PC-3 (cell line): ENCODE measurements at regions not wholly inside any gene's neighbourhood (a gene's known extent, or its start where the extent isn't known, plus 50 kb on each side); places are given as distances from the start of the nearest gene placed in this dataset.

ENCODE experiments used
- ATAC-seq: fragments of 200-7000 bp; cut with Tn5 transposase; 2 replicates; pipeline ENCODE4 v1.9.1; 2020; ENCODE audit warnings: mild to moderate bottlenecking, moderate library complexity
- BruUV-seq: library from RNA; stranded (reverse); fragments of 400-500 nt; replicated peaks from 2 replicates; lab custom pipeline; 2021; lab: Mats Ljungman, UMichigan
- CTCF ChIA-PET: fragments of 300-600 bp; sonication (Branson Sonifier 250); formaldehyde crosslinking; loops from one replicate; lab custom pipeline; 2022; ENCODE audit warnings: antibody characterized with exemption; lab: Charles Lee
- POLR2A ChIA-PET: fragments of 300-600 bp; sonication (Branson Sonifier 250); formaldehyde crosslinking; loops from one replicate; lab custom pipeline; 2022; ENCODE audit warnings: antibody characterized with exemption; ENCODE audit not compliant: unreplicated experiment; lab: Charles Lee
- DNase-seq: peaks from one replicate; pipeline ENCODE4 v3.0.0-alpha.2; 2015
- H2AFZ ChIP-seq: fragments of 300-600 bp; sonication (generic); 2 replicates; pipeline ENCODE4 v1.6.0; 2016; ENCODE audit warnings: antibody characterized with exemption, low read length
- H3F3A ChIP-seq: fragments of 300-600 bp; sonication (generic); one replicate; pipeline ENCODE4 v1.6.0; 2017; ENCODE audit warnings: antibody characterized with exemption, low read length, control low read depth, mild to moderate bottlenecking; ENCODE audit not compliant: unreplicated experiment
- H3K27ac ChIP-seq: fragments of 300-600 bp; sonication (generic); 2 replicates; pipeline ENCODE4 v1.5.1; 2016; ENCODE audit warnings: mild to moderate bottlenecking, low read length
- H3K27me3 ChIP-seq: fragments of 300-600 bp; sonication (generic); 2 replicates; pipeline ENCODE4 v1.6.1; 2016; ENCODE audit warnings: low read length, mixed read lengths
- H3K36me3 ChIP-seq: fragments of 300-600 bp; sonication (generic); 2 replicates; pipeline ENCODE4 v1.6.1; 2016; ENCODE audit warnings: low read depth, mixed run types, low read length, mixed read lengths
- H3K4me1 ChIP-seq: fragments of 300-600 bp; sonication (generic); 2 replicates; pipeline ENCODE4 v1.5.1; 2016; ENCODE audit warnings: low read length; ENCODE audit not compliant: insufficient read depth
- H3K4me2 ChIP-seq: fragments of 300-600 bp; sonication (generic); 2 replicates; pipeline ENCODE4 v1.6.0; 2016; ENCODE audit warnings: low read length
- H3K4me3 ChIP-seq: fragments of 300-600 bp; sonication (generic); 2 replicates; pipeline ENCODE4 v1.5.1; 2016; ENCODE audit warnings: mild to moderate bottlenecking, low read length, mixed read lengths
- H3K79me2 ChIP-seq: fragments of 300-600 bp; sonication (generic); 2 replicates; pipeline ENCODE4 v1.6.1; 2017; ENCODE audit warnings: low read length, mixed read lengths
- H3K9ac ChIP-seq: fragments of 300-600 bp; sonication (generic); 2 replicates; pipeline ENCODE4 v1.6.0; 2016; ENCODE audit warnings: mild to moderate bottlenecking, low read length
- H3K9me2 ChIP-seq: fragments of 300-600 bp; sonication (generic); replicated peaks from 2 replicates; pipeline ENCODE4 v1.6.1; 2016; ENCODE audit warnings: mixed run types, low read length, mixed read lengths
- H3K9me3 ChIP-seq: fragments of 300-600 bp; sonication (generic); 2 replicates; pipeline ENCODE4 v1.6.1; 2016; ENCODE audit warnings: low read length, mixed read lengths
- H4K20me1 ChIP-seq: fragments of 300-600 bp; sonication (generic); 2 replicates; pipeline ENCODE4 v1.6.1; 2016; ENCODE audit warnings: low read length, mixed read lengths
- CTCF ChIP-seq: fragments of 300-600 bp; sonication (generic); conservative IDR thresholded peaks from 2 replicates; pipeline ENCODE4 v1.5.1; 2017; ENCODE audit warnings: antibody characterized with exemption, low read depth, mild to moderate bottlenecking, low read length
- EZH2 ChIP-seq: fragments of 300-600 bp; sonication (generic); IDR thresholded peaks from one replicate; pipeline ENCODE4 v1.6.1; 2017; ENCODE audit warnings: antibody characterized with exemption, mild to moderate bottlenecking, low read length; ENCODE audit not compliant: unreplicated experiment
- EZH2phosphoT487 ChIP-seq: fragments of 300-600 bp; sonication (generic); IDR thresholded peaks from 2 replicates; pipeline ENCODE4 v1.6.1; 2018; ENCODE audit warnings: mild to moderate bottlenecking, antibody characterized with exemption, low read length, borderline replicate concordance
- intact Hi-C: fragments of 100-400 bp; cut with micrococcal nuclease; formaldehyde crosslinking; loops from 2 replicates; pipeline ENCODE4 v1.9.0; 2023

- ATAC-seq (peak; percentile 43; the same call in 1 of the 2 replicates), DNase-seq (no peak)
- Histone ChIP-seq H3F3A (no peaks in the 10 kb centered on the region), H3K9ac (no peak overlapping the region), H3K27ac (no peak overlapping the region), H2AFZ (no peak overlapping the region), H3K27me3 (no peaks in the 10 kb centered on the region), H3K36me3 (no peaks in the 10 kb centered on the region), H3K4me1 (no peaks in the 10 kb centered on the region), H3K9me3 (no peaks in the 10 kb centered on the region), H3K79me2 (no peaks in the 10 kb centered on the region), H3K4me2 (no peak overlapping the region), H3K4me3 (no peak overlapping the region), H3K9me2 (no peaks in the 10 kb centered on the region), H4K20me1 (no peaks in the 10 kb centered on the region)
- ChIA-PET POLR2A (no interaction called here), CTCF (no interaction called here)
- intact Hi-C loops, result no loop called here
- BruUV-seq, result no TSS peak
- TF ChIP-seq CTCF (no peak), EZH2phosphoT487 (no peak), EZH2 (no peak)
These were observed 460.5 kb downstream of the SH3BGRL start for GRCh38 chrX:81662381-81662780.

- Histone ChIP-seq H3K9me3 (no peaks in the 10 kb centered on the region), H3K27ac (no peak overlapping the region), H4K20me1 (no peaks in the 10 kb centered on the region), H2AFZ (no peak overlapping the region), H3K79me2 (no peaks in the 10 kb centered on the region), H3F3A (no peaks in the 10 kb centered on the region), H3K9me2 (no peaks in the 10 kb centered on the region), H3K4me3 (no peak overlapping the region), H3K4me1 (peaks cover 4% of the 10 kb centered on the region; the same call in 1 of the 2 replicates), H3K4me2 (no peak overlapping the region), H3K9ac (no peak overlapping the region), H3K27me3 (no peaks in the 10 kb centered on the region), H3K36me3 (no peaks in the 10 kb centered on the region)
- ChIA-PET CTCF (no interaction called here), POLR2A (no interaction called here)
- BruUV-seq, result no TSS peak
- TF ChIP-seq CTCF, result no peak
- no peak for TF ChIP-seq EZH2phosphoT487
- TF ChIP-seq EZH2, result no peak
- peak; percentile 61 for DNase-seq
- peak; percentile 84 for ATAC-seq
- intact Hi-C loops, result no loop called here
These were observed 506.6 kb downstream of the SH3BGRL start for GRCh38 chrX:81708487-81708886.

GRCh38 chrX:81728622-81729021 lies 526.7 kb downstream of the SH3BGRL start:
- Histone ChIP-seq H3F3A (no peaks in the 10 kb centered on the region), H3K4me1 (no peaks in the 10 kb centered on the region), H3K9me2 (no peaks in the 10 kb centered on the region), H3K4me2 (no peak overlapping the region), H2AFZ (no peak overlapping the region), H4K20me1 (no peaks in the 10 kb centered on the region), H3K27me3 (no peaks in the 10 kb centered on the region), H3K9ac (no peak overlapping the region), H3K36me3 (no peaks in the 10 kb centered on the region), H3K79me2 (no peaks in the 10 kb centered on the region), H3K4me3 (no peak overlapping the region), H3K27ac (no peak overlapping the region), H3K9me3 (no peaks in the 10 kb centered on the region)
- ATAC-seq, result no peak
- DNase-seq, result no peak
- BruUV-seq, result no TSS peak
- ChIA-PET POLR2A (no interaction called here), CTCF (no interaction called here)
- intact Hi-C loops, result no loop called here
- TF ChIP-seq EZH2 (no peak), EZH2phosphoT487 (no peak), CTCF (no peak)
